ENCODE measurements at regions not wholly inside any gene's neighbourhood (a gene's known extent, or its start where the extent isn't known, plus 50 kb on each side); places are given as distances from the start of the nearest gene placed in this dataset.
"Not testable (repeated sequence)": the region's sequence is repeated elsewhere in the genome, so short reads cannot be mapped to it uniquely, and the experiment has no call there.

GRCh38 chr7:4527988-4528636, 154.0 kb upstream of the FOXK1 start:
- DNase-seq: no peak

- no peak for DNase-seq
Observed at GRCh38 chr7:4531236-4531635, 150.9 kb upstream of the FOXK1 start.

- not testable (repeated sequence) for DNase-seq
Observed at GRCh38 chr7:4533339-4533738, 148.8 kb upstream of the FOXK1 start.

GRCh38 chr7:4549681-4550080, 132.4 kb upstream of the FOXK1 start:
- DNase-seq: no peak

GRCh38 chr7:4550117-4550516, 132.0 kb upstream of the FOXK1 start:
- DNase-seq: no peak

GRCh38 chr7:4552985-4553384, 129.1 kb upstream of the FOXK1 start:
- no peak for DNase-seq

GRCh38 chr7:4556868-4557793, 125.0 kb upstream of the FOXK1 start:
- no peak for DNase-seq

- DNase-seq: no peak
Observed at GRCh38 chr7:4561795-4562194, 120.3 kb upstream of the FOXK1 start.

- DNase-seq: no peak
Observed at GRCh38 chr7:4566714-4567113, 115.4 kb upstream of the FOXK1 start.

GRCh38 chr7:4574851-4575250, 107.2 kb upstream of the FOXK1 start:
- DNase-seq: no peak

- no peak for DNase-seq
Observed at GRCh38 chr7:4575254-4575653, 106.8 kb upstream of the FOXK1 start.

GRCh38 chr7:4602905-4603842, 78.9 kb upstream of the FOXK1 start:
- no peak for DNase-seq

- DNase-seq: no peak
Observed at GRCh38 chr7:4603843-4604231, 78.3 kb upstream of the FOXK1 start.

GRCh38 chr7:4604456-4604940, 77.6 kb upstream of the FOXK1 start:
- no peak for DNase-seq

GRCh38 chr7:4606797-4607196, 75.3 kb upstream of the FOXK1 start:
- DNase-seq: no peak

GRCh38 chr7:4607311-4607729, 74.8 kb upstream of the FOXK1 start:
- DNase-seq: no peak

- not testable (repeated sequence) for DNase-seq
Observed at GRCh38 chr7:4609576-4609975, 72.5 kb upstream of the FOXK1 start.

- DNase-seq: peak; percentile 77
Observed at GRCh38 chr7:4610768-4611467, 71.2 kb upstream of the FOXK1 start.

- DNase-seq: no peak
Observed at GRCh38 chr7:4612237-4612636, 69.9 kb upstream of the FOXK1 start.

GRCh38 chr7:4612939-4613841, 68.9 kb upstream of the FOXK1 start:
- DNase-seq: peak; percentile 57
